Ammon's horn (tissue), 1 donor: ENCODE measurements at regions not wholly inside any gene's neighbourhood (a gene's known extent, or its start where the extent isn't known, plus 50 kb on each side); places are given as distances from the start of the nearest gene placed in this dataset.

Experiments
- DNase-seq: peaks from one replicate; pipeline ENCODE4 v3.0.0-alpha.2; 2016; ENCODE audit warnings: low spot score

- no peak for DNase-seq
Measured at GRCh38 chr2:173419506-173419905, 64.8 kb downstream of the CDCA7 start.

- DNase-seq, result no peak
Measured at GRCh38 chr2:173424886-173425285, 70.2 kb downstream of the CDCA7 start.

- DNase-seq, result no peak
Measured at GRCh38 chr2:173427887-173428668, 73.4 kb downstream of the CDCA7 start.

GRCh38 chr2:173431191-173431590, 76.5 kb downstream of the CDCA7 start:
- no peak for DNase-seq

GRCh38 chr2:173432049-173432754, 77.5 kb downstream of the CDCA7 start:
- DNase-seq, result no peak

- DNase-seq, result no peak
Measured at GRCh38 chr2:173434762-173435569, 80.3 kb downstream of the CDCA7 start.

GRCh38 chr2:173435574-173435973, 80.9 kb downstream of the CDCA7 start:
- DNase-seq, result no peak

GRCh38 chr2:173436088-173436487, 81.4 kb downstream of the CDCA7 start:
- no peak for DNase-seq

GRCh38 chr2:173441222-173441621, 86.5 kb downstream of the CDCA7 start:
- no peak for DNase-seq

GRCh38 chr2:173442542-173442941, 87.9 kb downstream of the CDCA7 start:
- no peak for DNase-seq

GRCh38 chr2:173446722-173447121, 92.0 kb downstream of the CDCA7 start:
- no peak for DNase-seq

GRCh38 chr2:173448938-173449471, 94.3 kb downstream of the CDCA7 start:
- DNase-seq, result peak; percentile 59

- no peak for DNase-seq
Measured at GRCh38 chr2:173451118-173451517, 96.4 kb downstream of the CDCA7 start.

GRCh38 chr2:173451941-173452340, 97.3 kb downstream of the CDCA7 start:
- DNase-seq, result no peak

- DNase-seq, result no peak
Measured at GRCh38 chr2:173452416-173452815, 97.7 kb downstream of the CDCA7 start.

- DNase-seq, result no peak
Measured at GRCh38 chr2:173456960-173457359, 102.3 kb downstream of the CDCA7 start.

GRCh38 chr2:173457366-173457765, 102.7 kb downstream of the CDCA7 start:
- DNase-seq, result no peak

- no peak for DNase-seq
Measured at GRCh38 chr2:173458991-173459780, 104.5 kb downstream of the CDCA7 start.

GRCh38 chr2:173462892-173463840, 108.5 kb downstream of the CDCA7 start:
- no peak for DNase-seq

- DNase-seq, result no peak
Measured at GRCh38 chr2:173463846-173464245, 109.2 kb downstream of the CDCA7 start.
